Left ventricle myocardium inferior (tissue), 1 donor: ENCODE measurements at regions not wholly inside any gene's neighbourhood (a gene's known extent, or its start where the extent isn't known, plus 50 kb on each side); places are given as distances from the start of the nearest gene placed in this dataset.

Source experiments
- DNase-seq: peaks from one replicate; pipeline ENCODE4 v3.0.0-alpha.2; 2020
- H3K27ac ChIP-seq: fragments of 200-600 bp; replicated peaks from 2 replicates; pipeline ENCODE4 v1.8.0; 2021
- H3K27me3 ChIP-seq: fragments of 200-600 bp; 2 replicates; pipeline ENCODE4 v1.8.0; 2021; ENCODE audit warnings: low read depth
- H3K36me3 ChIP-seq: fragments of 200-600 bp; 2 replicates; pipeline ENCODE4 v1.8.0; 2021
- H3K4me1 ChIP-seq: fragments of 200-600 bp; 2 replicates; pipeline ENCODE4 v1.8.0; 2021
- H3K4me3 ChIP-seq: fragments of 200-600 bp; 2 replicates; pipeline ENCODE4 v1.8.0; 2021; ENCODE audit warnings: mild to moderate bottlenecking, moderate library complexity
- H3K9me3 ChIP-seq: fragments of 200-600 bp; replicated peaks from 2 replicates; pipeline ENCODE4 v1.8.0; 2021
- intact Hi-C: fragments of 100-400 bp; cut with micrococcal nuclease; formaldehyde crosslinking; loops from one replicate; pipeline ENCODE4 v1.11.0; 2022
- TF ChIP-seq, protein P1 (sequence below): fragments of 200-600 bp; IDR thresholded peaks from 2 replicates; pipeline ENCODE4 v1.8.0; 2021; ENCODE audit warnings: antibody characterized with exemption, mild to moderate bottlenecking, borderline replicate concordance
- donor health status: DM: no; HTN: yes; CAD: no; lungs with severe emphysema.

DNA sequence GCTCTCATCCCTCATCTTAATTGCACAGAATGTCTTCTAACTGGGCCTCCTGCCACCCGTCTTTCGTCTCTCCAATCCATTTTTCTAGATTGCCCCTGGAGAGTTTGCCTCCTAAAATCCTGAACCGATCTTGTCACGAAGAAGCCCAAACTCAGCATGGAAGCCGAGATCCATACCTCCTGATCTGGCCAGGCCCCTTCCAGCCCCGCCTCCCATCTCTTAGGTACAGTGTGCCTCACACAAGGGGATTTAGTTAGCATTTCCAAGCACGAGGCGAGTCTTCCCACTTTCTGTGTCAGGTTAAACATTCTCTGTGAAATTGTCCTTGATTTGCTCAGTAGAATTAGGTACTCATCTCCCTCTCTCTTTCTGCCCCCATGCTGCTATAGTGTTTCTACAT, 80.0 kb upstream of the TENM3 start:
- DNase-seq: no peak
- peaks cover 9% of the 10 kb centered on the region for H3K27me3 ChIP-seq
- TF ChIP-seq, protein P1, sequence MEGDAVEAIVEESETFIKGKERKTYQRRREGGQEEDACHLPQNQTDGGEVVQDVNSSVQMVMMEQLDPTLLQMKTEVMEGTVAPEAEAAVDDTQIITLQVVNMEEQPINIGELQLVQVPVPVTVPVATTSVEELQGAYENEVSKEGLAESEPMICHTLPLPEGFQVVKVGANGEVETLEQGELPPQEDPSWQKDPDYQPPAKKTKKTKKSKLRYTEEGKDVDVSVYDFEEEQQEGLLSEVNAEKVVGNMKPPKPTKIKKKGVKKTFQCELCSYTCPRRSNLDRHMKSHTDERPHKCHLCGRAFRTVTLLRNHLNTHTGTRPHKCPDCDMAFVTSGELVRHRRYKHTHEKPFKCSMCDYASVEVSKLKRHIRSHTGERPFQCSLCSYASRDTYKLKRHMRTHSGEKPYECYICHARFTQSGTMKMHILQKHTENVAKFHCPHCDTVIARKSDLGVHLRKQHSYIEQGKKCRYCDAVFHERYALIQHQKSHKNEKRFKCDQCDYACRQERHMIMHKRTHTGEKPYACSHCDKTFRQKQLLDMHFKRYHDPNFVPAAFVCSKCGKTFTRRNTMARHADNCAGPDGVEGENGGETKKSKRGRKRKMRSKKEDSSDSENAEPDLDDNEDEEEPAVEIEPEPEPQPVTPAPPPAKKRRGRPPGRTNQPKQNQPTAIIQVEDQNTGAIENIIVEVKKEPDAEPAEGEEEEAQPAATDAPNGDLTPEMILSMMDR: no peak

DNA sequence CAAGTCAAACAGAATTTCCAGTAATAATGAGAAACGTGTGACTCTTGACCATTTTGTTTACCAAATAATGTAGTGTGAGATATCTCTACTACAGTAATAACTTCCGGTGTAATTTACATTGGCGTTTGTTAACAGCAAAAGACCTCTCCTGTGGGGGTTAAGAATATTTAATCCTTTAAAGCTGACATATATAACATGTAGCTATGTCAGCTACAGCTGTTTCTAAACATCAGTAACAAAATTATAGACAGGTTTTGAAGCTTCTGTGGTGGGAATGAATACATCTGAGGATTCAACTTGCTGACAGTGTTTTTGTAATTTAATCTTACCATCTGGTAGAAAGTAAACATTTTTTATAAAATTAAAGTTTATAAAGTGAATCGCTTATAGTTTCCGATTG, 73.6 kb upstream of the TENM3 start:
- intact Hi-C loops: no loop called here
- Histone ChIP-seq H3K4me1 (no peaks in the 10 kb centered on the region), H3K27me3 (peaks cover 21% of the 10 kb centered on the region), H3K4me3 (no peak overlapping the region), H3K36me3 (no peaks in the 10 kb centered on the region), H3K9me3 (no peaks in the 10 kb centered on the region), H3K27ac (no peak overlapping the region)
- DNase-seq: no peak
- TF ChIP-seq, protein P1: no peak

More for the DNA sequence above, 80.0 kb upstream of the TENM3 start:
- Histone ChIP-seq H3K9me3 (no peaks in the 10 kb centered on the region), H3K4me3 (no peak overlapping the region), H3K4me1 (no peaks in the 10 kb centered on the region), H3K27ac (no peak overlapping the region), H3K36me3 (no peaks in the 10 kb centered on the region)
- intact Hi-C loops: no loop called here

DNA sequence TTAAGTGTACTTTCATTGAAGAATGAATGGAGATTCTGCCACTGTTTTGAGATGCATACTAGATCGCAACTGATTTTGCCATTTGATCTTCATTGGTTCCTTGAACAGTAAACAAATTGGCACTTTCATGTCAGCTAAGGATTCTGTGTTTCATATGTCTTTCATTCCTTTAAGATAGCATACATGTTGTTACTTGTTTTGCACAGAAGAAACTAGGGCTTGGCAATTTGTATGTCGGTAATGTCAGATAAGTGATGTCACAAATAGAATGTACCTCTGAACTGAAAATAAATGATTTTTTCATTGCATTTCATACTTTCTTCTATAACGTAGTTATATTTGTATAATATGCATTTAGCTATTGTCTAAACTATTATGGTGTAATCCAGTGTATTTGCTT, 73.2 kb upstream of the TENM3 start:
- no peaks in the 10 kb centered on the region for H3K4me1 ChIP-seq
- H3K9me3 ChIP-seq: no peaks in the 10 kb centered on the region
- H3K27me3 ChIP-seq: peaks cover 21% of the 10 kb centered on the region
- DNase-seq: no peak
- no peak overlapping the region for H3K4me3 ChIP-seq
- H3K36me3 ChIP-seq: no peaks in the 10 kb centered on the region
- TF ChIP-seq, protein P1: no peak
- intact Hi-C loops: no loop called here
- no peak overlapping the region for H3K27ac ChIP-seq

DNA sequence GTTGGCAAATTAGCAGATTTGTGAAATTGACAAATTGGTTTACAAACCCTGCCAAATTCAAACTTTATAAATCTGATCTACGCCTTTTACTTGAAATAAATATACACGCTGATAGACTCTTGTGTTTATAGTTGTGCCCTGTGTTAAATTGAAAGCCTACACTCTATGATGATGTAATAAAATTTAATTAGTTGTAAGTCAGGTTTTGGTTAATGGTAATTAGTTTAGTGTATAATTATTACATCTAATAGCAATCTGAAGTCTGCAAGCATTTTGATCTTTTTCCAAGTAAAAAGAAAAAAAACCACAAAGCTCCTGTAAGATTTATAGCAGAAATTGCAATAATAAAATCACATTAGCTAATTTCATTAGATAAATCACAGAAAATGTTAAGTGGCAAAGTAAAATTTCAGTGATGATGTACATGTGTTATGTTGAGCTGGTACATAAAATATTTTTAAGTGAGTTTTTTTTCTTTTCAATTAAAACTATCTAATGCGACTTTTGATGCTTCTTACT, 72.7 kb upstream of the TENM3 start:
- intact Hi-C loops: no loop called here
- TF ChIP-seq, protein P1: no peak

DNA sequence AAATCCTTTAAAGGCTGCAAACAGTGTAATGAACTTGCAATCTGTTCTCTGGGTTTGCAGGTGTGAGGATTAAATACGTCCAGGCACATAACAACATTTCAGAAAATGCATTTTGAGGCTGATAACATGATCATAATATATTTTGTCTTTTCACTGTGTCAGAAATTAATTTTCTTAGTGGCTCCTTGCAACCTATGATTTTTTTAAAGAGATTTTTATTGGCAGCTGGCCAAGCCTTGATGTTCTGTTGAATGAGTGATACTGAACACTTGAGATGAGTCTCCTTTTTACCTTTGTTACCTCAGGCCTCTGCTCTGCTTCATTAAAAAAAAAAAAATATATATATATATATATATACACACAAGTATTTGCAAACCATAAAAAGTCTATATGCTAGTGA, 68.2 kb upstream of the TENM3 start:
- TF ChIP-seq, protein P1: no peak
- Histone ChIP-seq H3K27me3 (peaks cover 37% of the 10 kb centered on the region), H3K4me3 (no peak overlapping the region), H3K9me3 (no peaks in the 10 kb centered on the region), H3K27ac (no peak overlapping the region), H3K4me1 (no peaks in the 10 kb centered on the region), H3K36me3 (no peaks in the 10 kb centered on the region)
- no peak for DNase-seq
- intact Hi-C loops: no loop called here

More for the DNA sequence above, 72.7 kb upstream of the TENM3 start:
- Histone ChIP-seq H3K27ac (no peak overlapping the region), H3K4me1 (no peaks in the 10 kb centered on the region), H3K4me3 (no peak overlapping the region), H3K27me3 (peaks cover 21% of the 10 kb centered on the region), H3K36me3 (no peaks in the 10 kb centered on the region), H3K9me3 (no peaks in the 10 kb centered on the region)
- no peak for DNase-seq
